ENCODE measurements at regions not wholly inside any gene's neighbourhood (a gene's known extent, or its start where the extent isn't known, plus 50 kb on each side); places are given as distances from the start of the nearest gene placed in this dataset.

DNA sequence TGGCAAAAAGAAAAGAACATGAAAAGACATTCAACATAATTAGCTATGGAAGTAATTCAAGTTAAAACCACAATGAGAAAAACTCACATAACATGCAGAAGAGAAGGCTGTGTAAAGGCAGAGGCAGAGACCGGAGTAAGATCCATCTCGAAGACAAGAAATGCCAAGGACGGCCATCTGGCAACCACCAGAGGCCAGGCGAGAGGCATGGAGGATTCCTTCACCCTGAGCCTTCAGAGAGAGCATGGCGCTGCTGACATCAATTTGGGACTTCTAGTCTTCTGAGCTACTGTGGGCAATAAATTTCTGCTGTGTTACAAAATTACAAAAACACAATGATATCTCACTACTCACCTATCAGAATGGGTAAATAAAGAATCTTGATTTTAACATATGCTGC lies 381.0 kb downstream of the TSHZ3 start:
- Histone ChIP-seq H3K56ac (ENCODE audit: insufficient read length, low read depth, low read length) (no peak overlapping the region), H2AFZ (ENCODE audit: low read length) (no peak overlapping the region)

More for the DNA sequence above, 381.0 kb downstream of the TSHZ3 start:
- no peaks in the 10 kb centered on the region for H3K9me3 ChIP-seq (ENCODE audit: control insufficient read depth, low read depth, low read length)
- no peak overlapping the region for H3K14ac ChIP-seq (ENCODE audit: insufficient read depth, low read length)
- H2BK5ac ChIP-seq (ENCODE audit: insufficient read length, low read length), result no peak overlapping the region
- no peak overlapping the region for H3K27ac Mint-ChIP-seq
- H3K27me3 ChIP-seq (ENCODE audit: insufficient read depth, low read length), result no peaks in the 10 kb centered on the region
- H3K4me2 ChIP-seq (ENCODE audit: insufficient read depth, insufficient read length, low read length), result no peak overlapping the region
- no peak overlapping the region for H2BK20ac ChIP-seq (ENCODE audit: low read depth, low read length, poor library complexity, severe bottlenecking)
- no peak overlapping the region for H2AK5ac ChIP-seq (ENCODE audit: insufficient read length, low read length)
- no peak overlapping the region for H3K27ac ChIP-seq (ENCODE audit: insufficient read length, low read depth, low read length)
- no peak overlapping the region for H2BK12ac ChIP-seq (ENCODE audit: insufficient read length, low read depth, low read length)
- no peak for DNase-seq
- no CpG with 5 or more reads among the region's 5 CpGs for WGBS (ENCODE audit: extremely low coverage, insufficient read length, low lambda C conversion rate)
- H3K4ac ChIP-seq (ENCODE audit: low read depth, low read length), result no peak overlapping the region
- H3K18ac ChIP-seq (ENCODE audit: insufficient read length, low read depth, low read length), result no peak overlapping the region
- no peak overlapping the region for H4K91ac ChIP-seq (ENCODE audit: insufficient read length, low read depth, low read length)
- no peak overlapping the region for H3K23ac ChIP-seq (ENCODE audit: insufficient read length, low read depth, low read length)
- no peaks in the 10 kb centered on the region for H3K4me1 ChIP-seq (ENCODE audit: insufficient read depth, low read length)
- H3K79me2 ChIP-seq (ENCODE audit: insufficient read depth, low read length), result no peaks in the 10 kb centered on the region
- no peaks in the 10 kb centered on the region for H3K4me1 Mint-ChIP-seq
- H3K4me3 Mint-ChIP-seq, result no peak overlapping the region
- H3K23me2 ChIP-seq (ENCODE audit: insufficient read length, low read depth, low read length, poor library complexity, severe bottlenecking), result no peaks in the 10 kb centered on the region
- H3K79me1 ChIP-seq (ENCODE audit: insufficient read depth, low read depth, low read length, poor library complexity, severe bottlenecking), result no peaks in the 10 kb centered on the region
- no peak overlapping the region for H2BK15ac ChIP-seq (ENCODE audit: low read depth, low read length)
- H4K5ac ChIP-seq (ENCODE audit: insufficient read length, low read depth, low read length), result no peak overlapping the region
- no peak overlapping the region for H3T11ph ChIP-seq (ENCODE audit: low read length)
- TF ChIP-seq, protein P1, sequence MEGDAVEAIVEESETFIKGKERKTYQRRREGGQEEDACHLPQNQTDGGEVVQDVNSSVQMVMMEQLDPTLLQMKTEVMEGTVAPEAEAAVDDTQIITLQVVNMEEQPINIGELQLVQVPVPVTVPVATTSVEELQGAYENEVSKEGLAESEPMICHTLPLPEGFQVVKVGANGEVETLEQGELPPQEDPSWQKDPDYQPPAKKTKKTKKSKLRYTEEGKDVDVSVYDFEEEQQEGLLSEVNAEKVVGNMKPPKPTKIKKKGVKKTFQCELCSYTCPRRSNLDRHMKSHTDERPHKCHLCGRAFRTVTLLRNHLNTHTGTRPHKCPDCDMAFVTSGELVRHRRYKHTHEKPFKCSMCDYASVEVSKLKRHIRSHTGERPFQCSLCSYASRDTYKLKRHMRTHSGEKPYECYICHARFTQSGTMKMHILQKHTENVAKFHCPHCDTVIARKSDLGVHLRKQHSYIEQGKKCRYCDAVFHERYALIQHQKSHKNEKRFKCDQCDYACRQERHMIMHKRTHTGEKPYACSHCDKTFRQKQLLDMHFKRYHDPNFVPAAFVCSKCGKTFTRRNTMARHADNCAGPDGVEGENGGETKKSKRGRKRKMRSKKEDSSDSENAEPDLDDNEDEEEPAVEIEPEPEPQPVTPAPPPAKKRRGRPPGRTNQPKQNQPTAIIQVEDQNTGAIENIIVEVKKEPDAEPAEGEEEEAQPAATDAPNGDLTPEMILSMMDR (conservative IDR thresholded peaks at IDR 0.05), result peak; percentile 43; the same call in 2 of the 3 replicates
- no peaks in the 10 kb centered on the region for H3K27me3 Mint-ChIP-seq (ENCODE audit: low read depth)
- peaks cover 0 to 6% of the 10 kb centered on the region in 2 experiments; a peak in 4 of 5 replicates for H3K9me3 Mint-ChIP-seq
- peaks cover 0 to 3% (median 1%) of the 10 kb centered on the region in 3 experiments; a peak in 1 of 7 replicates for H3K36me3 Mint-ChIP-seq (ENCODE audit: insufficient read depth in 1 of 3, low read depth in 3 of 3)
- no peak overlapping the region for H3K9ac ChIP-seq (ENCODE audit: extremely low read depth, insufficient read length, low read length)
- no peak overlapping the region for H2BK120ac ChIP-seq (ENCODE audit: low read depth, low read length, poor library complexity, severe bottlenecking)
- no peaks in the 10 kb centered on the region for H4K20me1 ChIP-seq (ENCODE audit: control insufficient read depth, insufficient read depth, insufficient read length)
- no peak overlapping the region for H4K8ac ChIP-seq (replicated peaks; ENCODE audit: insufficient read length, low read depth, low read length)

Data from H9 (cell line).